GM19025 (cell line): ENCODE measurements at regions not wholly inside any gene's neighbourhood (a gene's known extent, or its start where the extent isn't known, plus 50 kb on each side); places are given as distances from the start of the nearest gene placed in this dataset.
"Not testable (repeated sequence)": the region's sequence is repeated elsewhere in the genome, so short reads cannot be mapped to it uniquely, and the experiment has no call there.

Experiments
- ATAC-seq: cut with Tn5 transposase; IDR thresholded peaks from one replicate; pipeline ENCODE4 v1.9.1; 2021; ENCODE audit warnings: mild to moderate bottlenecking, low read depth, moderate library complexity; ENCODE audit not compliant: unreplicated experiment

DNA sequence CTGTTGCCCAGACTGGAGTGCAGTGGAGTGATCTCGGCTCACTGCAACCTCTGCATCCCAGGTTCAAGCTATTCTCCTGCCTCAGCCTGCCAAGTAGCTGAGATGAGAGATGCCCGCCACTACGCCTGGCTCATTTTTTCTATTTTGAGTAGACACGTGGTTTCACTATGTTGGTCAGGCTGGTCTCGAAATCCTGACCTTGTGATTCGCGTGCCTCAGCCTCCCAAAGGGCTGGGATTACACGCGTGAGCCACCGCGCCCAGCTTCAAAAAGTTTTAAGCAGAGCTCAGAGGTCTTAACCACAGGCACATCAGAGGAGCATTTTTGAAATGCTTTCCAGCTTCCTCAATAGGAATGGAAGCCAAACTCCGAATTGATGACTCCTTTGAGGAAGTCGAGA, 291.2 kb upstream of the FRG2C start:
- ATAC-seq, result not testable (repeated sequence)

DNA sequence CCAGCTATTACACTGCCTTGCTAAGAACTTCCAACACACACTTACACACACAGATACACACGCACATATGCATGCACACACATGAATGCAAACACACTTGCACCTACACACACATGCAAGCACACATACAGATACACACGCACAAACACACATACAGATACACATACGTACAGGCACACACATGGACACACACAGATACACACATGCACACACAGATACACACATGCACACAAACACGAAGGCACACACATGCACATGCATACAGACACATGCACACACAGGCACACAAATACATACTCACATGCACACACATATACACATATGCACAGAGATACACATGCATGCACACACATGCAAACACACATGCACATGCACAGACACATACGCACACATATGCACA, 284.3 kb upstream of the FRG2C start:
- ATAC-seq, result not testable (repeated sequence)

DNA sequence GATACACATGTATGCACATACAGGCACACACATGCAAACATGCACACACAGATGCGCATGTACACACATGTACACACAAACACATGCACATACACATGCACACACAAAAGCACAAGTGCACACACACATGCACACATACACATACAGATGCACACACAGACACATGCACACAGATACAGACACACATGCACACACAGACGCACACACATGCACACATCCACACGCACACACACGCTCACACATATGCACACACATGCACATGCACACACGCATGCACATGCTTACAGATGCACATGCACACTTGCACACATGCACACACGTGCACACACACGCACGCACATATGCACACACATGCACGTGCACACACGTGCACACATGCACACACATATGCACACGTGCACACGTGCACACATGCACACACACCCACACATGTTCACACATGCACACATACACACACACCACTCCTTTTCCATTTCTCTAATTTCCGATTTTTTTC, 283.8 kb upstream of the FRG2C start:
- ATAC-seq, result no peak

DNA sequence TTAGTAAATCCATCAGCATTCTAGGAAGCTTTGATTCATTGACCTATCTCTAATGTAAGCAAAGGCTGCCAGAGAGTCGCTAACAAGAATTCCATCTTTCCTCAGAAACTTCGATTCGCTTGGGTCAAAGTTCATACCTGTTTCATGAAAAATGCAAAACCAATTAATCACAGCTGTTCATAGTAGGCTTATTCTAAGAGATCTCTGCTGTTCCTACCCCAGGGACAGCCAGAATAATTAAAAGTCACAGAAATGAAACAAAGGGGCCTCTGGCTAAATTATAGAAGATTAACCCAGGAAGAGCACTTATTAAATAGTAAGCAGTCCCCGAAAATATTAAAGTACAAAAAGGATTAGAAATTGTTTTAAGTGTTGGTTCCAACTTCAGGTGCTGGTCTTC, 280.1 kb upstream of the FRG2C start:
- not testable (repeated sequence) for ATAC-seq

DNA sequence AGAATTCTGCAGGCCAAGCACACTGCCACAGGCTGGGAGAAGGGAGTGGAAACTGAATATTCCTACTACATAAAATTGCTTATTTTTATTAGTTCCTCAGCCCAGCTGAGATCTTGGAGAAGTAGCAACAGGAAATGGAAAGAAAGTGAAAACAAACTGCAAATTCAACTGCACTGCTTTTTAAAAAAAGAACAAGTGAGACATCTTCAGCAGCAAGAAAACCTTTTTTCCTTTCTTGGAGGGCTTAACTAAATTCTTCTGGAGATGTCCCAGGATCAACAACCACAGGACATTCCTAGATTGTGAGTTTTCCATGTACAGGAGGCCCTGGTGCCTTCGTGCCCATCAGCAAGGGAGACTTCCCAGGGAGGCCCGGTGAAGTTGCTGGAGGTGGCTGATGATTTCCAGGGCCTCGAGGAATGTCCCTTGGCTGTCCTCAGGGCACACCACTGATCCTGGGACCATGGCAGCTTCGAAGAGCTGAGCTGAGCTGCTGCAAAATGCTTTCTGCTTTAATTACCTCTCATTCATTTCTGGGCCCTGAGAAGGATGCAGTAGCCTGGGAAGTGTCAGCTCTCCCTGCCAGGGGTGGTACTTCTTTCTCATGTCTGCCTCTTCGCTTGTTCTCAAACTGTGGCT, 275.5 kb upstream of the FRG2C start:
- not testable (repeated sequence) for ATAC-seq

DNA sequence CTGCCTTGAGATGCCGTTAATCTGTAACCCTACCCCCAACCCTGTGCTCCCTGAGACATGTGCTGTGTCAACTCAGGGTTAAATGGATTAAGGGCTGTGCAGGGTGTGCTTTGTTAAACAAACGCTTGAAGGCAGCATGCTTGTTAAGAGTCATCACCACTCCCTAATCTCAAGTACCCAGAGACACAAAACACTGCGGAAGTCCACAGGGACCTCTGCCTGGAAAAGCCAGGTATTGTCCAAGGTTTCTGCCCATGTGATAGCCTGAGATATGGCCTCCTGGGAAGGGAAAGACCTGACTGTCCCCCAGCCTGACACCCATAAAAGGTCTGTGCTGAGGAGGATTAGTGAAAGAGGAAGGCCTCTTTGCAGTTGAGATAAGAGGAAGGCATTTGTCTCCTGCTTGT, 270.8 kb upstream of the FRG2C start:
- not testable (repeated sequence) for ATAC-seq

DNA sequence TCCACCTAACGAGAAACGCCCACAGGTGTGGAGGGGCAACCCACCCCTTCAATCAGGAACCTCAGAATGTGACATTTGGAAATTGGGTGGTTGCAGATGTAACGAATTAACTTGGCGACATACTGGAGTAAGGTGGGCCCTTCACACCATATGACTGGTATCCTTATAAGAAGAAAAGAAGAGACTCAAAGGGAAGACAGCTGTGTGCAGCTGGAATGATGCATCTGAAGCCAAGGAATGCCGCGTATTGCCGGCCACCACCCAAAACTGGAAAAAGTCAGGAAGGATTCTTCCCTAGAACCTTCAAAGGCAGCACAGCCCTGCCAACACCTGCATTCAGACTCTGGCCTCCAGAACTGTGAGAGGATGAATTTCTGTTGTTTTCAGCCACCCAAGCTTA, 270.0 kb upstream of the FRG2C start:
- ATAC-seq, result not testable (repeated sequence)

DNA sequence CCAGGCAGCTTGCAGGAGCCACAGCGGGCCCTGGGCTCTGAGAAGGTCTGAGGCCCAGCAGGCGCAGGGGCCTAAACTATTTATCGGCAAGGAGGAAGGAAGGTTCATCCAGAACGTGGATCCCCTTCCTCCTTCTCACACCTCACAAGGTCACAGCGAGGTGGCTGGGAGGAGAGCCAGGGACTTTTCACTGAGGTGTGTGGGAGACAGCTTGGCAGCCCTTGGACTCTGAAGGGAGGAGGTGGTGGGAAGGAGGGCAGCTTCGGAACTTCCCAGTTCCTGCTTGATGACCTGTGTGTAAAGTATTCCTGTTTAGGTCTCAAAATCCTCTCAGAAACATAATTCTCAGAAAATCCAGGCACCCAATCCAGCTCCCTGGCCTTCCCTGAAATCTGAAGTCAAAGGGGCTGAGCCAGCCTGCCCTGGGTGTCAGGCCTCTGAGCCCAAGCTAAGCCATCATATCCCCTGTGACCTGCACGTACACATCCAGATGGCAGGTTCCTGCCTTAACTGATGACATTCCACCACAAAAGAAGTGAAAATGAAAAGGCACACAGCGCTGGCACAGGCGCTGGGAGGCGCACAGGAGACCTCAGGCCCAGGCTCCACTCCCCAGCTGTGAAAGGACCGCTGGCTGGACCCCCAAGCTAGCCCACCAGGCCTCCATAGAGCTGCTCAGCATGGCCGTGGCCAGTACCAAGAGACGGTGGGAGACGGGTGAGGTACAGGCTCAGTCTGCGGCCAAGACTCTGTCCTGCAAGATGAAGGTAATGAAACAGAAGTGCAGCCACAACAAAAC, 269.4 kb upstream of the FRG2C start:
- ATAC-seq, result not testable (repeated sequence)

DNA sequence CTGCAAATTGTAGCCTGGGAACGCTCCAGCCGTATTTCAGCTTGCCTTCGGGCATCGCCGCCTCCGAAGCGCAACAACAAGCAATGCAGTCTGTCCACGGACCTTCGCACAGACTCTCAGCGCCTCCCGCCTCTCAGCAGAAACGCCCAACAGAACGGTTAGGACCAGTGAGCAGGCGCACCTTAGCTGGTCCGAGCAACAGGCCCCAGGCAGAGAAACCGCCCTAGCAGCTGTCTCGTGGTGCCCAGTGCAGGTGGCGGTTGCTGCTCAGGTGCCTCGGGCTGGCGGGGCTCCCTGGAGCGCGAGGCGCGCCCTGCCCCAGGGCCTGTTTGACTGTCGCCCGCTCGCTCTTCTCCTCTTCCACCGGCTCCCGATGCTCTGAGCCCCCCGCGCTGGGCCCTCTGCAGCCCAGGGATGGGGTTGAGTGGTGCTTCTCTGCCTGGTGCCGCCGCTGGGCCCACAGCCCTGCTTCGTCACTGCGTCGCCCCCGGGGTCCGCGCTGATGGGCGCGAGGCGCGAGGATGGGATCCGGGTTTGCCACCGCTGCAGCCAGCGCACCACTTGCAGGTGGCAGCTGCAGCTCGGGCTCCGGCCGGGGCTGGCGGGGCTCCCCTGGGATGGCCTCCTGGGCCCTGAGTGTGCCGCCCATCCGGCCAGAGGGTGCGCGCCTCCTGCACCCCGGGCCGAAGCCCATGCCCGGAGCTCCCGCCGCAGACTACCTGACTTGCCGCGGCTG, 268.4 kb upstream of the FRG2C start:
- ATAC-seq, result no peak

DNA sequence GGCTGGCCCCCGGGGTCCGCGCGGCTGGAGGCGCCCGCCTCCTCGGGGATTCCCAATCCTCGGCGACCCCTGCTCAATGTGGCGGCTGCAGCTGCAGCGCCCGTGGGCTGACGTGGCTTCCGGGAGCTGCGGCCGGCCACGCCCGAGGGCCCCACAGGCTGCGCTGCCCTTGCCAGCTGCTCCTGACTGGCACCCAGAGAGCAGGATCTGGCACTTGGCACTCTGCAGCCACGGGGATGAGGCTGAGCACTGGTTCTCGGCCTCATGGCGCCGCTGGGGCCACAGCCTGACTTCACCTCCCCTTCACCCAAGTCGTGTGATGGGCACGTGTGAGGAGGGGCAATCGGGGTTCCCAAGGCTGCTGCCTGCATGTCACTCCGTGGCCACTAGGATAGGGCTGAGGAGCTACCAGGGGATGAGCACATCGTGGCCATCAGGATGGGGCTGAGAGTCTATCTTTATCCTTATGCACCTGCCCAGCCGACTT, 267.8 kb upstream of the FRG2C start:
- ATAC-seq, result no peak

DNA sequence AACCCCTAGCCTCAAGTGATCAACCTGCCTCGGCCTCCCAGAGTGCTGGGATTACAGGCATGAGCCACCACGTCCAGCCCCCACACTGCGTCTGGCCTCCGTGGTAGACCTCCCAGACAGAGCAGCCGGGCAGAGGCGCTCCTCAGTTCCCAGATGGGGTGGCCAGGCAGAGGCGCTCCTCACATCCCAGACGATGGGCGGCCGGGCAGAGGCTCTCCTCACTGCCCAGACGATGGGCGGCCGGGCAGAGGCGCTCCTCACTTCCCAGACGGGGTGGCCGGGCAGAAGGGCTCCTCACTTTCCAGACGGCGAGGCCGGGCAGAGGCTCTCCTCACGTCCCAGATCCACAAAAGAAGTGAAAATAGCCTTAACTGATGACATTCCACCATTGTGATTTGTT, 266.6 kb upstream of the FRG2C start:
- ATAC-seq, result not testable (repeated sequence)

DNA sequence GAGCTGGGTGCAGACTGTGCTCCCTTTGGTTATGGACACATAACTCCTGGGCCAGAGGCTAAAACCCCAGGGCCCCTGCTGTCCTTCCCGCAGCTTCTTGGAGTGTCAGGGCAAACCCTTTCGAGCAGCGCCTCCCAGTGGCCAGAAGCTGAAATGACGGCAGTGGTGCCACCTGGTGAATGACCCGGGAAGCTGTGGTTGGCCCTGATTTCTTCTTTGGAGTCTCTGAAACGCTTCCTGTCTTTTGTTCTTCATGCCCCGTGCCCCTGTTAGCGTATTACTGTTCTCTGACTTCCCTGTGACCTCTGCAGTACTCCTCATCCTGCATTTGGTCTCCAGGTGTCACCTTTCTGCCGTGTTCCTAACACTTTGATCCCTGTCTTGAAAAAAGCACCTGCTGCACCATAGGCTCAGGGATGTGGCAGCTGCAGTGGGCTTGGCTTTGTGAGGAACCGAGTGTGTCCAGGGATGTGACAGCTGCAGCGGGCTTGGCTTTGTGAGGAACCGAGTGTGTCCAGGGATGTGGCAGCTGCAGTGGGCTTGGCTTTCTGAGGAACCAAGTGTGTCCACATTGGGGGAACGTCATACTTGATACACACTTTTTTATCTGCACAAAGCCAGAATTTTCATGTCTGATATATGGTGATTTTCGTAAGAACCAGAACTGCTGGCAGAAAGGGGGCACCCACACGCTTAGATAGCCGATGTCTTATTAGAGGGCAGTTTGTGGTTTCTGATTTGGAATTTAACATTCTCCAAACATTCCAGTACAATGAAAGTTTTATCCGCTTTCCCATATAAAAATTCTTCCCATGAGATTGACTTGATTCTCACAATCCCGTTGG, 241.8 kb upstream of the FRG2C start:
- ATAC-seq, result not testable (repeated sequence)

DNA sequence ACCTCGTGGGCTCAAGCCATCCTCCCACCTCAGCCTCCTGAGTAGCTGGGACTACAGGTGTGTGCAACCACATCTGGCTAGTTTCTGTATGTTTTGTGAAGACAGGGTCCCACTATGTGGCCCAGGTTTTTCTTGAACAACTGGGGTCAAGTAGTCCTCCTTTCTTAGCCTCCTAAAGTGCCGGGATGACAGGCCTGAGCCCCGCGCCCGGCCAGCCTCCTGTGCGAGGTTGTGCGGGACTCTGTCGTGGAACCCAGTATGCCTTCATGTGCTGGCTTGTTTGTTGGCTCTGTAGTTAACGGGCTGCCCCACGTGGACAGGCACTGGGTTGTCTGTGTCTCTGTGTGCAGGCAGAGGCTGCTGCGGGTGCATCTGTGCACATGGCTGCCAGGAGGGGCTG, 238.7 kb upstream of the FRG2C start:
- ATAC-seq, result not testable (repeated sequence)

DNA sequence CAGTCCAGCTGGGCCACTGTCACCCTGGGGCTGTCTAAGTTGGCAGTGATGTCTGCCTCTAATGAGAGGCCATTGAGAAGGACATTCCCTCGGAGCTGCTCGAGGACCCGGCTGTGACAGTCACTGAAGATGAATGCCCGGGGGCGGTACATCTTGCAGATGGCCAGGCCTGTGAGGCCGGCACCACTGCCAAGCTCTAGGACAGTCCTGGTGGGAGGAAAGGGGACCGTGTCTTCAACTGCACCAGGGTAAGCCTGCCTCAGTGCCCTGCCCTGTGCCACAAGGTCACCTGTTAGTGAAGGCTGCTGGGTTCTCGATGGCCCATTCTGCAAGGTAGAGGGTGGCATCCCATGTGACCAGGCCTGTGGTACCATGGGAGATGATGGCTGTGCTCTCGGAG, 236.6 kb upstream of the FRG2C start:
- ATAC-seq, result not testable (repeated sequence)

DNA sequence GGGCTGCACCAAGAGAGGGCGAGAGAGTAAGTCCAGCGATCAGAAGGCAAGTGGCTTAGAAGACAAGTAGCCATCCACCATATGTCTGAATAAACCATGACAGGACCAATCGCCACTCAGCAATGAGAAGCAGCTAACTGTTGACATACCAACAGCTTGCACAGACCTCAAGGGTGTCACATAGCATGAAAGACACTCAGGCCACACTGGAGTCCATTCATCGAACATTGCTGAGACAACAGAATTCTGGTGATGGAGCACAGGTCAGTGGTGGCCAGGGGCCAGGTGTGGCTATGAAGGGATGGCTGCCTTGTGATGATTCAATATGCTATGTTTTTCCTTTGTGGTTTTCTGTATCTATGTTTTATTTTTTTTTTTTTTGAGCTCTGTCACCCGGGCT, 236.2 kb upstream of the FRG2C start:
- ATAC-seq, result not testable (repeated sequence)

DNA sequence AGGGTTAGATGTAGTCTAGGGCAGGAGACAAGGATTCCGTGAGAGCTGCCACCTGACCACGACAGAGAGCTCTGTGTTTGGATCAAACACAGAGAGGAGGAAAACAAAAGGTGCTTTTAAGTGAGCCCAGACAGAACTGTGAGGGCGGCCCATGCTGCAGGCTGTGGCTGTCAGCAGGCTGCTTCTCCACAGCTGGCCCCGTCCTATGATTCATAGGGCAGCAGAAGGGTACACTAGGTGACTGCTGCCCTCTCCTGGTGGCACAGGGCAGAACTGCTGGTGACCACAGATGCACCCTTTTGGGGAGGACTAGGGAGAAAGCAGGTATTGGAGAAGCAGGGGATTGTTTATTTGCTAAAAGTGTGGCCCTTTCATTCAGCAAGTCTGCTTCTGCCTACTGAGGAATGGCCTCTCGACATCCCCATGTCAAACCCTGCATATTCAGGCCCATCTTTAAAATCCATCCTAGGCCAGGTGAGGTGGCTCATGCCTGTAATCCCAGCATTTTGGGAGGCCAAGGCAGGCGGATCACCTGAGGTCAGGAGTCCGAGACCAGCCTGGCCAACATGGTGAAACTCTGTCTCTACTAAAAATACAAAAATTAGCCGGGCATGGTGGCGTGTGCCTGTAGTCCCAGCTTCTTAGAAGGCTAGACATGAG, 234.4 kb upstream of the FRG2C start:
- ATAC-seq, result not testable (repeated sequence)

DNA sequence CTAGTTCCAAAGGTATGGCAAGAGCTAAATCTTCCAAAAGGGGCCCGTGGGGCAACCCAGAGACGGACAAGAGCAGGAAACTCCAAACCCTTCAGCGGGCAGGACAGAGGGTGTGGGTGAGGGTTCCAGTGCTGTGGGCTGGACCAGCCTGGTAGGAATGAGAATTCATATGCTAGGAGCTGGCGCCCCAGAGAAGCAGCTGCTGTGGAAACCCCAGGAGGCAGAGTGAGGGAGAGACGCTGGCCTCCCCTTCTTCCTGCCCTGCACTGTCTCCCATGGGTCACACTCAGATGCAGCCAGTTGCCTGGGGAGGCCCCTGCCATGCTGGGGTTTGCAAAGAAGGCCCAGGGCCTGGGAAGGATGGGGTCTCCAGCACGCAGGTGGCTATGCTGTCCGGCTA, 233.7 kb upstream of the FRG2C start:
- not testable (repeated sequence) for ATAC-seq

DNA sequence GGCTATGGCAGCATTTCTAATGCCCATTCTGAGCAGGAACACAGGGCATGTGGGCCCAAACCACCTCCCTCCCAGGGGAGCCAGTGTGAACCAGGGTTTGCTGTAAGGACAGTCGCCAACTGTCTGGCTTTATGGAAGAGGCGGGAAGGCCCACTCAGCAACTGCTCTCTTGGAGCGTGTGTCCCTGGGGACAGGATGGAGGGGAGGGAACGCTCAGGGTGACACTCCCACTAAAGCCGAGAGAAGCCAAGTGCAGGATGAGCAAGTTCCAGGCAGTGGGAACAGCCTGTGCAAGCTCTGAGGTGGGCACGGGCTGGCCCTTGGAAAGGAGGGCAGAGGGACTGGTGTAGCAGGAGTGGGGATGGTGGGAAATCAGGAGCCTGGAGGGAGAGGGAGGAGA, 233.0 kb upstream of the FRG2C start:
- ATAC-seq, result not testable (repeated sequence)

DNA sequence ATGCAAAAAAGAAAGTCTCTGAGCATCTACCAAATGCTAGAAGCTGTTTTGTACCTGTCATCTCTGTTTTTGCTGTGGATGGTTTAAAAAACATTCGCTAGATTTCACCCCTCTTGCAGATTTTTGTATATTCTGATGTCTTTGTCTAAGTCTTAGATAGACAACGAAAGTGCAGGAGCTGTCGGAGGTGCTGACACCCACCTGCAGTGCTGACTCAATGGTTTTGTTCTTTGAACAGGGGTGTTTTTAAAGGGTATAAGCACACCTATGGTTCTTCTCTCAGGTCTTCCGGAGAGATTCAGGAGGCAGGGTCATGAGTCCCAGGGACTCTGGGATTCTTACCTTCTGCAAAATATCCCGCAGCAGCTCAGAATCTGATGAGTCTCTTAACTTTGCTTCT, 231.7 kb upstream of the FRG2C start:
- ATAC-seq, result not testable (repeated sequence)

DNA sequence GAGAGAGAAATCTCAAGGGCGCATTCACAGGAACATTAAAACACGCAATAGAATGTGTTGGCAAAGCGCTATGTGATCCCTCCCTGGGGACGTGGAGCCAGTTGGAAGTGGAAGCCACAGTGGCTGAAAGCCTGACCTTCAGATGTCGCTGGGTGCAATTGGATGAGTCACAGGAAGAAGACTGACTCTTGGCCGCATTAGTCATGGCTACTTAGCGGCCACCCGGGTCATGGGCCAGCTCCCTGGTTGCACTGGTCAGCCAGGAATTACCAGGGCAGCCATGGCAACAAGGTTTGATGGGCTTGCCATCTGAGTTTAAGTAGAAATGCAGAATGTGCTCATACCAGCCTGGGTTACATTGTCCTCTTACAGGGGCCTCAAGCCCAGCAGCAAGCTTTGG, 231.2 kb upstream of the FRG2C start:
- not testable (repeated sequence) for ATAC-seq
